VCaP (cell line): ENCODE measurements at regions not wholly inside any gene's neighbourhood (a gene's known extent, or its start where the extent isn't known, plus 50 kb on each side); places are given as distances from the start of the nearest gene placed in this dataset.

Experiments used
- H3K27ac ChIP-seq: fragments of 450-650 bp; 2 replicates; pipeline ENCODE4 v1.5.1; 2017
- TF ChIP-seq, protein P1 (sequence below): fragments of 450-650 bp; conservative IDR thresholded peaks from 2 replicates; pipeline ENCODE4 v1.5.1; 2017; ENCODE audit warnings: mild to moderate bottlenecking, moderate library complexity

DNA sequence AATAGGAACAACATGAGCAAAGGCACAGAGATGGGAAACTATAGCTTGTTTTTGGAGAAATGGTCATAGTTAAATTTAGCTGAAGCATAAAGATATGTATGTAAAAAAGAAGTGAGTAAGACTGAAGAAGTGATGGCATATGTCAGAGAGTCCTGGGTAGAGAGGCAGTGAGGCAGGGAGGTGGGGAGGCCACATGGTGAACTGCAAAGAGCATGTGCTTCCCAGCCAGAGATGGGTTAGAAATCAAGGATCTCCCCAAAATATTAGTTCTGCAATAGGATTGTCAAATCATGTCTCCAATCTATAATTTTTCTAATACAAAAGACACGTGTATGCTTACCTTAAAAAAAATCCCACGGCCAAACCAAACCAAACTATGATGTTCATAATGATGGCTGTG lies 82.1 kb upstream of the STXBP6 start:
- TF ChIP-seq, protein P1, sequence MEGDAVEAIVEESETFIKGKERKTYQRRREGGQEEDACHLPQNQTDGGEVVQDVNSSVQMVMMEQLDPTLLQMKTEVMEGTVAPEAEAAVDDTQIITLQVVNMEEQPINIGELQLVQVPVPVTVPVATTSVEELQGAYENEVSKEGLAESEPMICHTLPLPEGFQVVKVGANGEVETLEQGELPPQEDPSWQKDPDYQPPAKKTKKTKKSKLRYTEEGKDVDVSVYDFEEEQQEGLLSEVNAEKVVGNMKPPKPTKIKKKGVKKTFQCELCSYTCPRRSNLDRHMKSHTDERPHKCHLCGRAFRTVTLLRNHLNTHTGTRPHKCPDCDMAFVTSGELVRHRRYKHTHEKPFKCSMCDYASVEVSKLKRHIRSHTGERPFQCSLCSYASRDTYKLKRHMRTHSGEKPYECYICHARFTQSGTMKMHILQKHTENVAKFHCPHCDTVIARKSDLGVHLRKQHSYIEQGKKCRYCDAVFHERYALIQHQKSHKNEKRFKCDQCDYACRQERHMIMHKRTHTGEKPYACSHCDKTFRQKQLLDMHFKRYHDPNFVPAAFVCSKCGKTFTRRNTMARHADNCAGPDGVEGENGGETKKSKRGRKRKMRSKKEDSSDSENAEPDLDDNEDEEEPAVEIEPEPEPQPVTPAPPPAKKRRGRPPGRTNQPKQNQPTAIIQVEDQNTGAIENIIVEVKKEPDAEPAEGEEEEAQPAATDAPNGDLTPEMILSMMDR = no peak
- peak overlapping the region; percentile 31; the same call in 1 of the 2 replicates for H3K27ac ChIP-seq

DNA sequence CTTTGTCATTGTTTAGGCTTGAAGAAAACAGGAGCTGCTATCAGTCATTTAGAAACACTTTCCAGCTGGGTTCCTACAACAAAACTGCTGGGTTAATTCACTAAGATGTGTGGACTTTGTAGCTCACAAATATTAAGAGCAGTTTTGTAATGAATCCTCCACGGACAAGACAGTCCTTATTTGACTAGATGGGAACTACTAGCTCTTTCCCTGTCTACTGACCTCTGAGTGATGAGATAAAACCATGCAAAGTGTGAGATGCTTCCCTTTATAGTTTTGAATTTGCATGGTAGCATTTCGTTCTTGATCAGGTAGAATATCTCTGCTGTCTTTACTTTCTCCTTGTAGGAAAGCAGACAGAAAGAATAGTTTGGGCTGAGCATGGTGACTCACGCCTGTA lies 72.9 kb upstream of the STXBP6 start:
- no peak overlapping the region for H3K27ac ChIP-seq
- TF ChIP-seq, protein P1 = no peak

DNA sequence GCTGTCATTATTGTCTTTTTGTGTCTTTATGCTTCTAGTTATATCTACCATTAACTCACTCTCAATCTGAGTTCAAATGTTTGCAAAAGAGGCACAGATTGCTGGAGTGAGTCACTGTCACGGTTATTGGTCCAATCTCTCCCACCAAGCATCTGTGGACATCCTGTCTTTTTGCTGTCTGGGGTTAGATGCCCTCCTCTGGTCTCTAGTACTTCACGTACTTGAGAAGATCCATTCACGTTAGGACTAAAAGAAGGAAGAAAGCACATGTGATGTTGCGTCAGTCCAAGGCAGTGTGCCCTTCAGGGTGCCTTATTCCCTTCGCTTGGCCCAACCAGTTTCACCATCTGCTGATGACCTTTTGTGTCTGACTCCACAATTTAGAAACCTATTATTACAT lies 72.3 kb upstream of the STXBP6 start:
- TF ChIP-seq, protein P1 = no peak
- no peak overlapping the region for H3K27ac ChIP-seq

DNA sequence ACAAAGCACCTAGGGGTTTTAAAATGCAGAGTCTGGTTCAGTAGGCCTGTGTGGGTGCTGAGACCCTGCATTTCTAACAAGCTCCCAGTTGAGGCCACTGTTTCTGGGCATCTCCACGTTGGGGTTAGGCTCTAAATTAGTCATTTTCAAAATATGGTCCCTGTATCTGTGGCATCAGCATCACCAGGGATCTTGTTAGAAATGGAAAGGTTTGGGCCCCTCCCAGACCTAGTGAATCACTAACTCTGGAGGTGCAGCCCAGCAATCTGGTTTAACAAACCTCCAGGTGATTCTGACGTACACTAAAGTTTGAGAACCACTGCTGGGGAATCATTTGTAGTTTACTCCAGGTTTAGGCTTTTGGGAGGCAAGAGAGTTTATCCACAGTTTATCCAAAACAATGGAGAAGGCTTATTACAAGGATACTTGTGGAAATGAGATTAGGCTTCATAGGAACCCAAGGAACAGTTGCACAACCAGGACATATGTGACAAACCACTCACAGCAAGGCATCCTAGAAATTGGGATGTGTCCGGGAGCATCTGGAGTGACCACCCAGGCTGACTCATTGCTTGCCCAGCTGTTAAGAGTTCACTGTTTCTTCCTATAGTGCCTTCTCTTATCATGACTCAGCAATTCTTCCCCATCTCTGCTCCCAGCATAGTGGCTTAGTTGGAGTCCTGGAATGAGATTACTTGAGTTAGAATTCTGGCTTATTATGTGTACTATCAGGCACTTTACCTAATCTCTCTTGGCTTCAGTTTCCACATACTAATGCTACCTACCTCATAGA lies 71.6 kb upstream of the STXBP6 start:
- TF ChIP-seq, protein P1 = no peak
- no peak overlapping the region for H3K27ac ChIP-seq

DNA sequence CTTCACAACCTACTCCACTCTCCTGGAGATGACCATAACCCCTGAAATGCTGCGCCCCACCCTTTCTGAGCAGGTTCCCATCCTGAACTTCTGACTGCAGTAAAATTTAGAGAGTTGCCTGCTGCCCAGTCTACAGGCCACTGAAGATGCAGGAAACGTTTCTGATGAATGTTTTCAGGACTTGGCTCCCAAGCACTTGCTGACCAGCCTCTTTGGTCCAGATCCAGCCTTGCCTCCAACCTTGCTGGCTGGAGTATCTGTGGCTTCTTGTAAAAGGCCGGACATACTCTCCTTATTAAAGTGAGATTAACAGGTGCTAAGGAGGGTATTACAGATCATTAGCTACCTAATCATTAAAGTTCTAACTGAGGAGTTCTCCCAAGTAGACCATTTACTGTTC lies 70.3 kb upstream of the STXBP6 start:
- no peak overlapping the region for H3K27ac ChIP-seq
- TF ChIP-seq, protein P1 = no peak

DNA sequence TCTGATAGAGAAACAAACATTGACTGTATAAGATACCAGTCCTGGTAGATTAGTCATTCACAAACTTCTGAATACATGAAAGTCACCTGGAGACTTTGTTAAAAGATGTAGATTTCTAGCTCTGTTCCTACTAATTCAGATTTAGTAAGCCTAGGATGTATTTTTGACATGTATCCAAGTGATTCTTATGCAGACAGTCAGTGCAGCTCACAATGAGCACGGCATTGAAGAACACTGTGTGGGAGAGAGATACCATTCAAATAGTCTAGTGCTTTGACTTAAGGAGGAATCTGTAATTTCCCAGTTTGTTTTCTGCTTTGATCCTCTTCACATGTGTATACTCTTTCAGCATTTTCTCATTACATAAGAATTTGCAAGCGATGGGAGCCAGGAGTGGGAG lies 68.7 kb upstream of the STXBP6 start:
- no peak overlapping the region for H3K27ac ChIP-seq
- TF ChIP-seq, protein P1 = no peak

DNA sequence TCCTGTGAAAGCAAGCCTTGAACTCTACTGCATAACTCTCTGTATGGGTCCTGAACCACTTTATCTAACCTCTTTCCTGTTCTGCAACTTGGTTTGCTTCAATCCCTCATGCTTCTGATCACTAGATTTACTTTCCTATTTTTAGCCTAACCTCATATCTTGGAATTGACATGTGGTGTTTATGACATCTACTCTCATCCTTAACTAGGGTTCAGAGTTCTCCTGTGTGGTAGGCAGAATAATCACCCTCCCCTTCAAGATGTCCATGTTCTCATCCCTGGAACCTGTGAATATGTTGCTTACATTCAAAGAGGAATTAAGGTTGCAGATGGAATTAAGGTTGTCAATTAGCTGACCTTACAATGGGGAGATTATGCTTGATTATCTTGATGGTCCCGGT lies 67.4 kb upstream of the STXBP6 start:
- TF ChIP-seq, protein P1 = no peak
- no peak overlapping the region for H3K27ac ChIP-seq
